DMS114 treated with DMSO at 0.1 percent for 48 hours (cell line): ENCODE measurements at regions not wholly inside any gene's neighbourhood (a gene's known extent, or its start where the extent isn't known, plus 50 kb on each side); places are given as distances from the start of the nearest gene placed in this dataset.
A peak's percentile ranks its signal among the peaks of the same experiment; 100 is the strongest.

Source experiments
- DNase-seq: peaks from one replicate; lab custom pipeline; 2025; ENCODE audit not compliant: unreplicated experiment; lab: John Stamatoyannopoulos, UW

DNA sequence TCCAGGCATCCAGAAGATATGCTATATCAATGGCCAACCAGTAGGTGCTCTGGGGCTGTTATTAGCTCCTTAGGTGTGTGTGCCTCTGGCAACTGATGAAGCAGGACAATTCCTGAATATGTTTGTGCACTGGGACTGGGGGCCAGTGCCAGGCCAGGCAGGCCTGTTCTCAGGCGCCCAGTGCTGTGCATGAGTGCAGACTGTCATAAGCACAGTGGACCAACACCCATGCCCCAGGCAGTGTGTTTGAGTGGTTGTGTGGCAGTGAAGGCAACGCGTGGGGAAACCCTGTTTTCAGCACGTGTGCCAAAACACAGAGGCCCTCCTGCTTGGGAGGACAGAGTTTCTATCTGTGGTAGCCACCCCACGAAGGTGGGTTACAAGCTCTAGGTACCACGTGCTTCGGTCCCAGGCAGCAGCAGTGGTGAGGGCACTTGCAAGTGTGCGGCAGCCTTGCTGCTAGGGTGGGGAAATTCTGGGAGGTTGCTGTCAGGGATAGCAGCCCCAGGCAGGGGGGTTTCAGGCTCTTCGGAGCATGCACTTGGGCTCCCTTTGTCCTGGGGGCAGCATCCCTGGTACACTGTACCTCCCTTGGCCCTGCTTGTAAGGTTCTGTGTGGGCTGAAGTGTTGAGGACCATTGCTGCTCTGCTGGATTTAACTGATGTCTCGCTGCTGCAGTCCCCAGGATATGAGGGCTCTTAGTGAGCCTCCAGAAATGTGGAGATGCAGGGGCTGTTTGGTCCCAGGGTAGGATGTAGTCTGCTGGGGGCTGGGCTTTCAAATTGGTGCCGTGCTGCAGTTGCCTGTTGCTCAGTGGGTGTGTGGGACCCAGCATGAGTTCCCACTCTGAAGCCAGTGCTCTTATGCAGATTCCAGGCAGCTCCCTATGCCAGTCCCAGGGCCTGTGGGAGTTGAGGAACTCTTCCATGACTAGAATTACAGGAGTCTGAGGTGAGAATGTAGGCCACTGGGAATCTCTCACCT is 280.9 kb downstream of the RPRM start:
- no peak for DNase-seq

- no peak for DNase-seq
These were observed 282.0 kb downstream of the RPRM start for GRCh38 chr2:153196378-153197058.

- no peak for DNase-seq
These were observed 283.2 kb downstream of the RPRM start for GRCh38 chr2:153195342-153195741.

- DNase-seq: no peak
These were observed 289.3 kb downstream of the RPRM start for GRCh38 chr2:153189091-153189888.

DNA sequence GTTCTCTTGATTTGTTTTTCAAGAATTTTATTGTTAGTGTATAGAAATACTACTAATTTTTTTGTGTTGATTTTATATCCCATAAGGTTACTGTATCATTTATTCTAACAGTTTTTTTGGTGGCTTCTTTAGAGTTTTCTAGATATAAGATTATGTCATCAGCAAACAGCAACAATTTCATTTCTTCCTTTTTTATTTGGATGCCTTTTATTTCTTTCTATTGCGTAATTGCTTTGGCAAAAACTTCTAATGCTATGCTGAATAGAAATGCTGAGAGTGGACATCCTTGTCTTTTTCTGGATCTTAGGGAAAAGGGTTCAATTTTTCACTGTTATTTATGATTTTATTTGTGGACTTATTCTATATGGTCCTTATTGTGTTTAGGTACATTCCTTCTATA is 298.8 kb downstream of the RPRM start:
- no peak for DNase-seq

DNA sequence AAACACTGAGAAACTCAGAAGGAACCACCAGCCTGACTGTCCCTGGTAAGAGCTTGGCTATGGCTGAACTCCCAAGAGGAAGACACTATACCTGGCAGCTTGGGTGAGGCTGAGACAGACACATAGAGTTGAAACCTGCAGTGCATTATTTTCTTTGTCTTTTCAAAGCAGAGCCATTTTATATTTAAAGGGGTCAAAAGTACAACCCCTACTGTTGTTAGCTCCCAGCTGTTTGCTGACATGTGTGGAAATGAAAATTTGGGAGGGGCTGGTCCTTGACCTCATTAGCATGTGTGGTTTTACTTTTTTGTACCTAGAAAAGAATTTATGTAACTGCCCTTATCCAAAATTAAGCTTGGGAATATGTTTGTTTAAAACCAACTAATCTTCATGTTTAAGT is 309.0 kb downstream of the RPRM start:
- no peak for DNase-seq

DNA sequence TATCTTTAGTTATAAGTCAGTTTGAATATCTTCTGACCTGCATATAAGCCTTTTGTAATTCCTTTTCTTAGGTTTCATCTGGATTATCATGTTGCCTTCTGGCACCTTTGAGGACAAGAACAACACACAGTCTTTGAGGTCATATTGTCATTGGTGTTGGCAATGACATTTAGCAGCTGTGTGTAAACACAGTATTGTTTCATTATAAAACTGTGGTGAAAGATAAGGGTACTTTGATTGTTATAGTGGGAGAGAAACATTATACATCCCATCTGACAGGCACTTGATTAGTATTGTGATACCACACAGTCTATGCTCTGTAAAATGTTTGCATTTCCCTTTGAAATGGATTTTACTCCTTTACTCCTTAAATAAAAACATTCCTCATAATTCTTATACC is 313.5 kb downstream of the RPRM start:
- no peak for DNase-seq

DNA sequence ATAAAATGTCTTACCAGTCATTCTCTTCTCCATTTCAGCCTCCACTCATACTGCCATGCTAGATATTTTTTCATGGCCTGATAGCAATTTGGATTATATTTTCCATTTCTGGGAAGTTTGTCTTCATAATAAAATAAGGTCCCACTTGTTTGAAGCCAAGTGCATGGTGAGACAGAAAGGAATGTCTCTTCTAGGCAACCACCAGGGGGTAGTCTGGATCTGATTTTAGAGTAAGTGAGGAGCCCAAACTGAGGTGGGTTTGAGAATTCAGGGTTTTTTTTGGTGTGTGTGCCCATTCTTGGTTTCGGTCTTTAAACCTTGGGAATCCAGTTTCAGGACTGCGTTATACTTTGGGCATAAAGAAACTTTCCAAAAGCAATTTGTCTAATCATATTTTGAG is 315.5 kb downstream of the RPRM start:
- DNase-seq: peak; percentile 14

DNA sequence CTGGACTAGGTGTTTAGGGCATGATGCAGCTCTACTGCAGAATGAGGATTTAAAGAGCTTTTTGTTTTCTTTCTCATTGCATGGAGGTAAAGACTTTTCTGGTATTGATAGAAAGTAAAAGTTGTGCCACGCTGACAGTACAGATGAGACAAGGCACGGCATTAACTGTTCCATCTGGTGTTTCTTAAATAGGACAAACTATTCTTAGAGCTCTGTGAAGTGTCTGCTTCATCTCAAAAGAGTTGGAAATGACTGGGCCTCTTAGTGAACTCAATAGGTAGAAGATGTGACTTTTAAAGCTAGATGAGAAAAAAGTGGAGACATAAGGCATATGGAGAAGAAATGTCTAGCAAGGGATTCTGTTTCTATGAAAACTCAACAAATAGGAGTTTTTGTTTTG is 321.8 kb downstream of the RPRM start:
- DNase-seq: no peak

DNA sequence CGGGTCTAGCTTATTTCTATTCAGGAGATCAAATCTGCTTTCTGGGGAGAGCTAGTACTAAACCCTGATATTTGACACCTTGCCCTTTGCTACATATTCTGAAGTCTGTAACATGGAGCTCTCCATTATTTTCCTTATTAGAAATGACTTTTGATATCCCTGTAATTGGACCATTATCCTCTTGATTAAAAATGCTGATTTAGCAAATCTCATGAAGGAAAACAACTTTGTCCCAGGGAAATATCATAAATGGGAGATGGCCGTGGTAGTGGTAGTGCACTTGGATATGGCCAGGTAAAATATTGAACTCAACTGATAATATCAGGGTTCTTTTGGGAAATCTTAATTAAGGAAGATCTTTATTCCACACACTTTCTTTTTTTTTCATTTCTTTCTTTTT is 326.5 kb downstream of the RPRM start:
- no peak for DNase-seq

- no peak for DNase-seq
These were observed 333.0 kb downstream of the RPRM start for GRCh38 chr2:153145470-153145978.

- DNase-seq: no peak
These were observed 335.0 kb downstream of the RPRM start for GRCh38 chr2:153143540-153143939.

GRCh38 chr2:153140498-153140897 is 338.1 kb downstream of the RPRM start:
- DNase-seq: no peak

- no peak for DNase-seq
These were observed 339.7 kb downstream of the RPRM start for GRCh38 chr2:153138651-153139375.

GRCh38 chr2:153136216-153136615 is 342.3 kb downstream of the RPRM start:
- DNase-seq: no peak

DNA sequence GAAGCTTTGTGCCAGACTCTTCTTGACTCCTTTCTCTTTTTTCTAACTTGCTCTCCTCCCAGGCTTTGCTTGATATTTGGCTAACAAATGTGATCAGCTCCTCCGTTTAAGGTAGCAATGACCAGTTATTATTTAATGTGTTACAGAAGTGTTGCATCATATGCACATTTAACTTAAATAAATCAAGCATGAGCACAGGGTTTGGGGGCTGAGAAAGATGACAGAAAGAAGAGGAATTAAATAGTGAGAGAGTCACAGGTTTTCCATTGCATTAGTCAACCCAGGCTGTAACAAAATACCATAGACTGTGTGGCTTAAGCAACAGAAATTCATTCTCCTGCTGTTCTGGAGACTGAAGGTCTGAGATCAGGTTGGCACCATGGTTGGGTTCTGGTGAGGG is 343.8 kb downstream of the RPRM start:
- DNase-seq: no peak

GRCh38 chr2:153133716-153134115 is 344.8 kb downstream of the RPRM start:
- no peak for DNase-seq

DNA sequence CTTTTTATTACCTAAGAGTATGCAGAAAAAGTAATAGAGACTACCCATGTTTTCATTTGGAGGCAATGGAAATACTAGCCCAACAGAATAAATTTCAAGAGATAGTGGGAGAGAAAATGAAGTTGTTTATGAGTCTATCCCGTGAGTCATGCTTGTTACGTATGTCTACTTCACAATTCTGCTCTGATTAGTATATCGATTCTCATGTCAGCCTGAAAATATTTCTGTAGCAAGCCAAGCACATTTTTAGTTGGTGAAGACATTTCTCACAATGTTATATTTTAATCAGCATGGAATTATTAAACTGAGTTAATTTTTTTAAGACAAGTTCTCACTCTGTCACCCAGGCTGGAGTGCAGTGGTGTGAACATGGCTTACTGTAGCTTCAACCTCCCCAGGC is 346.1 kb downstream of the RPRM start:
- DNase-seq: no peak

DNA sequence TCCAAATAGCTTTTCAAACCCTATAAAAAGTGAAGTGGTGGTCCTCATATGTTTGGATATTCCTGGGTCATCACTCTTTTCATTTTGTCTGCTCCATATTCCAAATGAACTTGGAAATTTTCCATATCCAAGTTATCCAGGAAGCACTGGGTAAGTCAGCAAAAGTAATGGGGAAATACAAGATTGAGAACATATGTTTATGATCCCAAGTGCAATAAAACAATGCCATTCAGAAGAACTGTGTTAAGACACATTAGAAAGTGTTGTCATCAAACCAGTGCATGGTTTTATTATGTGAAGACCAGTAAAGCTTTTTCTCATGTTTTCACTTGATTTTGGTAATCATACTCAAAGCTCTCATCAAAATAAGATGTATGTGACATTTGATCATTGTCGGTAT is 363.4 kb downstream of the RPRM start:
- DNase-seq: no peak

- DNase-seq: no peak
These were observed 368.1 kb downstream of the RPRM start for GRCh38 chr2:153110486-153110885.

GRCh38 chr2:153109793-153110192 is 368.8 kb downstream of the RPRM start:
- DNase-seq: no peak
